ENCODE measurements at regions not wholly inside any gene's neighbourhood (a gene's known extent, or its start where the extent isn't known, plus 50 kb on each side); places are given as distances from the start of the nearest gene placed in this dataset.
A peak's percentile ranks its signal among the peaks of the same experiment; 100 is the strongest.
"Not testable (repeated sequence)": the region's sequence is repeated elsewhere in the genome, so short reads cannot be mapped to it uniquely, and the experiment has no call there.

DNA sequence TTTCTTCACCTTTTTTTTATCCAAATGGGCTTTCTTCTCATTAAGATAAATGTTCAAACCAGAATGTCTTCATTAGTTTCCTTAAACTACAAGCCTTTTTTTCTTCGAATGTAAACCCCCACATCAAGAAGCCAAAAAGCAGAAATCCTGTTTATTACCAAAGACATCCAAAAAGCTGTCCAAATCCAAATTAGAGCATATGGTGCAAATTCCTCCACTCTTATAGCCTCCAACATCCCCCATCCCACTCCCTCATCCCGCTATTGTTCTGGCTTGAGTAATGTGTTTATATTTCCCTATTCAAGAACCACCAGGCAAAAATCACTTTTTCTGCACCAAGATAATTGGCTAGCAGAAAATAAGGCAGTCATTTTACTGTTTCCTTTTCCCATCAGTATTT lies 315.1 kb upstream of the ADGRL3 start:
- H3K4me1 ChIP-seq: no peaks in the 10 kb centered on the region
- no peaks in the 10 kb centered on the region for H3K27me3 ChIP-seq (ENCODE audit: low read depth)
- no peaks in the 10 kb centered on the region for H3K36me3 ChIP-seq (replicated peaks)
- DNase-seq (ENCODE audit: low spot score in 2 of 2): no peak
- in situ Hi-C loops (cut with MboI; ENCODE audit: low sequenced_read_pairs): no loop called here
- H3K4me3 ChIP-seq: no peak overlapping the region
- H3K9me3 ChIP-seq: no peaks in the 10 kb centered on the region

DNA sequence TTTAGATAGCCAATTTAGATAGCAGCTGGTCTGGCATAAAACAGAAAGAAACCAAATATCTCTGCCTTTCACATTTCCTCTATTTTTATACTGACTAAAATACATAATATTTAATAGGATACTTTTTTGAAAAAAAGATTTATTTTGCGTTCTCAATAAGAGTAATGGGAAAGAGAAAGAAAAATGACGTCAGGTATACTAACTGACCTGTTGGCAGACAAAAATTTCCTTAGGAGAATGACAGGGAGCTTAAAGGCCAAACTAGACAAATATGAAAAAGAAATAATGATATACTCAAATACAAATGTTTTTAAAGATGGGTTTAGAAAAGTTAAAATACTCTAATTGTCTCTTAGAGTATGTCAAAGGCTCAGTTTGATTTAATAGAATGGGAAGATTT lies 309.4 kb upstream of the ADGRL3 start:
- in situ Hi-C loops (cut with MboI; ENCODE audit: low sequenced_read_pairs): no loop called here

DNA sequence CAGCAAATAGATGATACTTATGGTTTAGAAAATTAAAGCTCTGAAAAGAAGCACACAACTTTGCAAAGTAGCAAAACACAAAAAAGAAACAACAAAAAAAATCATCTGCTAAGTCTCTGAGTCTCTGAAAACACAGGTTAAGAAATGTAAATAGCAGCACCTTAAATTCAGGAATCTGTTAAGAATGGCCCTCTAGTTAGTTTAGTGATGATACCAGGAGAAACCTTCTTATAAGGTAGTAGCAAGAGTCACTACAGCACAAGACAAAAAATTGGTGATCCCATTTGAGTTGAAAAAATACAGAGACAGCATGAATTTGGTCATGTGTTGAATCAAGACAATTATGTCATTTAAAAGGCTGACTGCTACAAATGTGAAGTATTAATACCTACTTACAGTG lies 308.2 kb upstream of the ADGRL3 start:
- DNase-seq (ENCODE audit: low spot score in 2 of 2): no peak
- Histone ChIP-seq H3K4me3 (no peak overlapping the region), H3K36me3 (replicated peaks) (no peaks in the 10 kb centered on the region), H3K9me3 (no peaks in the 10 kb centered on the region), H3K4me1 (no peaks in the 10 kb centered on the region), H3K27me3 (ENCODE audit: low read depth) (no peaks in the 10 kb centered on the region)
- in situ Hi-C loops (cut with MboI; ENCODE audit: low sequenced_read_pairs): no loop called here

More for the DNA sequence above, 309.4 kb upstream of the ADGRL3 start:
- H3K9me3 ChIP-seq: no peaks in the 10 kb centered on the region
- H3K4me3 ChIP-seq: no peak overlapping the region
- no peaks in the 10 kb centered on the region for H3K27me3 ChIP-seq (ENCODE audit: low read depth)
- DNase-seq (ENCODE audit: low spot score in 2 of 2): no peak
- H3K36me3 ChIP-seq (replicated peaks): no peaks in the 10 kb centered on the region
- no peaks in the 10 kb centered on the region for H3K4me1 ChIP-seq

DNA sequence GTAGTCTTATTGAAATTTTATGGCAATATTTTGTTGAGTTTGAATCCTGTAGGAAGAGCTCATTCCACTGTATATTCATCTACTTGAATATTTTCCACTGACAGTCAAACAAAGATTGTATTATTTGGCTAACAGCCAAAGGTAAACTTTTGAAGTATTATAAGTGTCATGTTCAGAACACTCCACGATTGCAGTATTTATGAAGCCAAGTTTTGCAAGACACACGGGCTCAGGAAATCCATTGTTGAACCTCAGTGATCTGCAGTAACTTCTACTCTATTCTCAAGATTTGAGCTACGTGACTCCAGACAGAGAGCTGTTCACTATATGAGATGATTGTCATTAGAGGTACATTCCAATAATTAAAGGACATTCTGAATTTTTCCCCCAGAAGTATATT lies 302.7 kb upstream of the ADGRL3 start:
- DNase-seq (ENCODE audit: low spot score in 2 of 2): no peak
- H3K36me3 ChIP-seq (replicated peaks): no peaks in the 10 kb centered on the region
- in situ Hi-C loops (cut with MboI; ENCODE audit: low sequenced_read_pairs): no loop called here
- no peaks in the 10 kb centered on the region for H3K27me3 ChIP-seq (ENCODE audit: low read depth)
- no peaks in the 10 kb centered on the region for H3K4me1 ChIP-seq
- no peaks in the 10 kb centered on the region for H3K9me3 ChIP-seq
- no peak overlapping the region for H3K4me3 ChIP-seq

DNA sequence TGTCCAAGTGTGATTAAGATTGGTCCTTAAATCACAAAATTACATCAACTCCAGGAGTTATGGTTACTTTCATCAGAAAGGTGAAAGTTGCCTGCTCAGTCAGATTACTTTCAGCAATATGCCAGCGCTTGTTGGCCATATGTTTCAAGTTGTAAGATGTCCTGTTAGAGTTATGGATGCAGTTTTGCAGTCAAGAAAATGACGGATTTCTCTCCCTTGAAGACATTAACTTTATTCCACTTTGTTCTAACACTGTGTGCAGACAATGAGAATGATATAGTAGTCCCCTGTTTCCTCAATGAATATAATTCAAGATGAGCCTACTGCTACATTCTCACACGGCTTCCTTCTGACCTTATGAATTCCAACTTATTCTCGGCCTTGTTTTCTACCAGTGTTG lies 295.0 kb upstream of the ADGRL3 start:
- Histone ChIP-seq H3K27me3 (ENCODE audit: low read depth) (no peaks in the 10 kb centered on the region), H3K9me3 (no peaks in the 10 kb centered on the region)
- DNase-seq (ENCODE audit: low spot score in 2 of 2): no peak

DNA sequence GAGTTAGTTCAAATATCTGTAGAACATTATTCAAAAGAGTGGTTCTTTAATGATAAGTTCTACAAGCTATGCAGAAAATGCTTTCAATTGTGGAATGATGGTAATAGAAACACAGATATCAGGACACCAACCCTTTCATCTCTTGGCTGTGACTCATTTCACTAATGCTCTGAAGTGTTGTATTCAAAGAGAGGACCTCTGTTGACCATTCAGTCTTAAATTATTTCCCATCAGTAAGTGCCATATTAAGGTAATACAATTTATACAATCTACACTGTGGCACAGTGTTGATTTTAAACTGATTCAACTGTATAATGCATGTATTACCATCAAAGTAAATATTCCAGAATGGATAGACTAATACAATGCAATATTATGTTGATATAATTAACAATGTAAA lies 289.0 kb upstream of the ADGRL3 start:
- in situ Hi-C loops (cut with MboI; ENCODE audit: low sequenced_read_pairs): no loop called here
- Histone ChIP-seq H3K4me1 (peaks cover 5% of the 10 kb centered on the region), H3K36me3 (replicated peaks) (no peaks in the 10 kb centered on the region), H3K9me3 (no peaks in the 10 kb centered on the region), H3K27me3 (ENCODE audit: low read depth) (no peaks in the 10 kb centered on the region), H3K4me3 (no peak overlapping the region)
- no peak for DNase-seq (ENCODE audit: low spot score in 2 of 2)

More for the DNA sequence above, 295.0 kb upstream of the ADGRL3 start:
- Histone ChIP-seq H3K36me3 (replicated peaks) (no peaks in the 10 kb centered on the region), H3K4me3 (no peak overlapping the region), H3K4me1 (no peaks in the 10 kb centered on the region)
- in situ Hi-C loops (cut with MboI; ENCODE audit: low sequenced_read_pairs): no loop called here

DNA sequence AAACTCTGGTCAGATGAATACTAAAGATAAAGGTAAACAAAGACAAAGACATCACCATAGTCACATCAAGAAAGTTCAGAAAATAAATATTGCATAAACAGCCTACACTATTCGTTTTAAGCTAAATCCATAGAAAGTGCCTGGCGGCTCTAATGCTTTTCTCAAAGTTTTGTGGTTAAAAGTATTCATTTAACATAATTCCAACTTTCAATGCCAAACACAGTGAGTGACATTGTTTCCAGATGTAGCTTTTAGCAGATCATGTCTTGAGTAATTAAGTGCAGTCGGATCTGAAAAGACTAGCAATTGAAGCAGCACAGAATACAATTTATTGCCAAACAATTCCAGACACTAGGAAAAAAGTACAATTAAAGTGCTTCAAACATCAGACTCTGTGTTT lies 287.1 kb upstream of the ADGRL3 start:
- in situ Hi-C loops (cut with MboI; ENCODE audit: low sequenced_read_pairs): no loop called here
- Histone ChIP-seq H3K36me3 (replicated peaks) (no peaks in the 10 kb centered on the region), H3K27me3 (ENCODE audit: low read depth) (no peaks in the 10 kb centered on the region), H3K4me1 (peaks cover 5% of the 10 kb centered on the region), H3K9me3 (no peaks in the 10 kb centered on the region), H3K4me3 (no peak overlapping the region)
- DNase-seq (ENCODE audit: low spot score in 2 of 2): peak in 1 of 2 experiments; percentile 45

DNA sequence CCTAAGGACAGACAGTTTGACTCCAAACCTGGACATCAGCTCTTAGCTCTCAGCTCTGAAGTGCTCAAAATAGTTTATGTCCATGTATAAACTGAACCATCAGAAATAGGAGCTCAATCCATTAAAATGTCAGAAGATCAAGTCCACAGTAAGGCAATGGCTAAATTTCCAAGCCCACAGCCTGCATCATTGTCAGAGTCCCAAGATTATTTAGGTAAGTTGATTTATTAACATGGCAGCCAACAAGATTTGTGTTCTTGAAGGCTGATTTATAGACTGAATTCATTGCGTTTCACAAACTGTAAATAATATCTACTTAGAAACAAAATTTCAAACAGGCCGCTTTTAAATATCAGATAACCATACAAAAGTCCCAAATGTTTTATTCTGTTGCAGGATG lies 286.5 kb upstream of the ADGRL3 start:
- peaks cover 5% of the 10 kb centered on the region for H3K4me1 ChIP-seq

DNA sequence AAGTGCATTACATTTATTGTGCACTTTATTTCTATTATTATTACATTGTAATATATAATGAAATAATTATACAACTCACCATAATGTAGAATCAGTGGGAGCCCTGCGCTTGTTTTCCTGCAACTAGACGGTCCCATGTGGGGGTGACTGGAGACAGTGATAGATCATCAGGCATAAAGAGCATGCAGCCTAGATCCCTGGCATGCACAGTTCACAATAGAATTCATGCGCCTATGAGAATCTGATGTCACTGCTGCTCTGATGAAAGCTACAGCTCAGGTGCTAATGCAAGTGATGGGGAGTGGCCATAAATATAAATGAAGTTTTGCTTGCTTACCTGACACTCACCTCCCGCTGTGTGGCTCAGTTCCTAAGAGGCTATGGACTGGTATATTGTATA lies 278.4 kb upstream of the ADGRL3 start:
- in situ Hi-C loops (cut with MboI; ENCODE audit: low sequenced_read_pairs); H3K9me3 ChIP-seq; DNase-seq (ENCODE audit: low spot score in 2 of 2); H3K4me3 ChIP-seq; H3K27me3 ChIP-seq (ENCODE audit: low read depth); H3K36me3 ChIP-seq (replicated peaks); H3K4me1 ChIP-seq: not testable (repeated sequence)

More for the DNA sequence above, 286.5 kb upstream of the ADGRL3 start:
- Histone ChIP-seq H3K36me3 (replicated peaks) (no peaks in the 10 kb centered on the region), H3K4me3 (no peak overlapping the region), H3K27me3 (ENCODE audit: low read depth) (no peaks in the 10 kb centered on the region), H3K9me3 (no peaks in the 10 kb centered on the region)
- in situ Hi-C loops (cut with MboI; ENCODE audit: low sequenced_read_pairs): no loop called here
- no peak for DNase-seq (ENCODE audit: low spot score in 2 of 2)

DNA sequence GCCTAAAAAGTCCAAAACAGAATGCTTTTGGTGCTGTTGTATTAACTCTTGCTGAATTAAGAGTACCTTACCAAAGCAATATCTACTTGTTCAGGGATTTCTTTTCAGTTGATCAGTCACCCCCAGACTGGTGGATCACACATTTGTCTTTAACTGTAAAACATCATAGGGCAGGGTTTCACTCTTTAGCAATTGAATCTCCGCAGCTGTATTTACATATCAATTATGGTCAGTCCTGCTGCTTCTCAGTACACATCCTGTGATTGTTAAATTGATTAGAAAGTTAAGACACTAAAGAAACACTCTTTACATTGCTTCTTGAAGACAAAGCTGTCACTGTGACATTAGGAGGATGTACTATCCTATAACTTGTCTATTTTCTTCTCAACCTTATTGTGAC lies 277.1 kb upstream of the ADGRL3 start:
- DNase-seq (ENCODE audit: low spot score in 2 of 2): peak in 1 of 2 experiments; percentile 53
- Histone ChIP-seq H3K9me3 (no peaks in the 10 kb centered on the region), H3K4me3 (no peak overlapping the region), H3K36me3 (replicated peaks) (no peaks in the 10 kb centered on the region), H3K27me3 (ENCODE audit: low read depth) (no peaks in the 10 kb centered on the region), H3K4me1 (peaks cover 6% of the 10 kb centered on the region; the same call in 1 of the 2 replicates)
- in situ Hi-C loops (cut with MboI; ENCODE audit: low sequenced_read_pairs): no loop called here

DNA sequence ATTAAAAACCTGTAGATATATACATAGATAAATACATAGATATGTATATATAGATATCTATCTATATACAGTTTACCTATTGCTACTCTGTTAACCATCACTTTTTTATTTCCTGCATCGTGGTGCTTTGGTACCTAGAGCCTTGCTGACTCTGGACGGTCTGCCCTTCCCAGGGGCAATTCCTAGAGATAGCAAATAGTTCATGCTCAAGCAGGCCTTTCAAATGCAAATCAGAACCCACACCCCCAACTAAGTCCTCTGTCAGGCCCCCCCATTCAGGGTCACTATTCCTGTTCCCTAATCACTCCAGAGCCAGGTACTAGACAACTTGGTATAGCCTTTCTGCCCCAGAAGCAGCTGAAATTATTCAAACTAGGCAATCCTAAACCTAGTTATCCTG lies 273.5 kb upstream of the ADGRL3 start:
- no peaks in the 10 kb centered on the region for H3K27me3 ChIP-seq (ENCODE audit: low read depth)
- H3K9me3 ChIP-seq: no peaks in the 10 kb centered on the region
- DNase-seq (ENCODE audit: low spot score in 2 of 2): no peak
- in situ Hi-C loops (cut with MboI; ENCODE audit: low sequenced_read_pairs): no loop called here
- H3K4me1 ChIP-seq: peaks cover 6% of the 10 kb centered on the region; the same call in 1 of the 2 replicates
- no peak overlapping the region for H3K4me3 ChIP-seq
- H3K36me3 ChIP-seq (replicated peaks): no peaks in the 10 kb centered on the region

DNA sequence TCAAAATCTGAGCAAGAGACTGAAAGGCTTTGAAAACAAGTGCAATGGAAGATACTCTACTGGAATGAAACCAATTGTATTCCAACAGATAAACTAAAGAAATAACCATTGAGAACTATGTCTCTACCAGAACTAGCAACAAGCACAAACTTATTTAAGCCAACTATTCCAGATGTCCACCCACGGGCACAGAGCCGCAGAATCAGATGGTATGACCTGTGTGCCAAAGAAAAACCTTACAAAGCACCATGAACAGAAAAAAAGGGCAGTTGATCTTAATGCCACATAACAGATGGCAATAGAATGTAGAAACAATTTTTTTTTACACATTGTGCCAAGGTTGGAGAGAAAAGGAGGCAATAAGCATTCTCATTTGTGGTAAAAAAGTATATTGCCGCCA lies 269.3 kb upstream of the ADGRL3 start:
- no peaks in the 10 kb centered on the region for H3K36me3 ChIP-seq (replicated peaks)
- in situ Hi-C loops (cut with MboI; ENCODE audit: low sequenced_read_pairs): no loop called here
- H3K4me1 ChIP-seq: no peaks in the 10 kb centered on the region
- no peak overlapping the region for H3K4me3 ChIP-seq
- H3K27me3 ChIP-seq (ENCODE audit: low read depth): no peaks in the 10 kb centered on the region
- DNase-seq (ENCODE audit: low spot score in 2 of 2): no peak
- H3K9me3 ChIP-seq: no peaks in the 10 kb centered on the region

DNA sequence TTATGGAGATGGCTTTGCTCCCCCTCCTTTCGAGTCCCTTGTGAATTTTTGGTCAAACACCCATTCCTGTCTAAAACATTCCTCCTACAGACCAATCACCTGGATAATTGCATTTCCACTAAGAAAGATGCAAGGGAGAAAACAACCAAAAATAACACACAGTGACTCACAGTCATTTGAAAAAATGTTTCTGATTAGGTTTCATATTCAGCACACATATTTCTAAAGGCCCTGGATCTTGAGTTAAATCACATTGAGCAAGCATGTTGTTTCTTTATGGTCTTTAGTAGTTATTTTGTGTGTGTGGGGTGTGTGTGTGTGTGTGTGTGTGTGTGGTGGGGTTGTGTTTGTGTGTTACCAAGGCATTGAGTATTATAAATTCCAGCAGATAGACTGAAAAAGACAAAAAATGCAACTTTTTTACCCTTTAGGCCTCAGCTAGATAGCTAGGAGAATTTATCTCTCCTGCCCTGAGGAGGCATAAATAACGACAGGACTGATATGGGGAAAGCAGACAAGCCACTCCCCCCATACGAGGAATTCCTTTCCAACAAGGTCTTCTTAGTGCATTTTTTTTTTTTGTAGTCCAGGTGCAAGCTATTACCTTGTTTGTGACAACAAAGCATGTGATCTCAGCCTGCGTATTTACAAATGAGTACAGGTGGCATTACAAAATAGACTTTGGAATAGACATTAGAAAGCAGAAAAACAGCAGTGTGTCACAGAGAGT lies 265.4 kb upstream of the ADGRL3 start:
- Histone ChIP-seq H3K27me3 (ENCODE audit: low read depth) (no peaks in the 10 kb centered on the region), H3K4me1 (no peaks in the 10 kb centered on the region), H3K9me3 (no peaks in the 10 kb centered on the region), H3K4me3 (no peak overlapping the region), H3K36me3 (replicated peaks) (no peaks in the 10 kb centered on the region)
- in situ Hi-C loops (cut with MboI; ENCODE audit: low sequenced_read_pairs): no loop called here
- no peak for DNase-seq (ENCODE audit: low spot score in 2 of 2)

DNA sequence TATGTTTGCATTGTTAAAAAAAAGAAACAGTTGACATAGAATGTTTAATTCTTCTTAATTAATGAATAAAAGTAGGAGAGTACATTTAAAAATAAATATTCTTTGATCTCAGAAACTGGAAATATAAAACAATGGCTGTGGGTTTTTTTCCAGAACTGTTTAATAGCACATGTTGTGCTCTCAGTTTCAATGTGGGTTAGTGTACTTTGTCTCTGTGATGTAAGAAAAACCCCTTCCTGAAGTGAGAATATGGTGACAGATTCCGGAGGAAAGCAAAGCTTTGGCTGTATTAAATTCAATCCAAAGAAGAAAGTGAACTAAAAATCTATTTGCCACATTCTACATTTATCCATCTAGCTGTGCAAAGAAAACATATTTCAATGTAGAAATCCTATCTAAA lies 261.9 kb upstream of the ADGRL3 start:
- DNase-seq (ENCODE audit: low spot score in 2 of 2): no peak
- in situ Hi-C loops (cut with MboI; ENCODE audit: low sequenced_read_pairs): no loop called here
- Histone ChIP-seq H3K27me3 (ENCODE audit: low read depth) (no peaks in the 10 kb centered on the region), H3K4me1 (no peaks in the 10 kb centered on the region), H3K4me3 (no peak overlapping the region), H3K36me3 (replicated peaks) (no peaks in the 10 kb centered on the region), H3K9me3 (no peaks in the 10 kb centered on the region)

DNA sequence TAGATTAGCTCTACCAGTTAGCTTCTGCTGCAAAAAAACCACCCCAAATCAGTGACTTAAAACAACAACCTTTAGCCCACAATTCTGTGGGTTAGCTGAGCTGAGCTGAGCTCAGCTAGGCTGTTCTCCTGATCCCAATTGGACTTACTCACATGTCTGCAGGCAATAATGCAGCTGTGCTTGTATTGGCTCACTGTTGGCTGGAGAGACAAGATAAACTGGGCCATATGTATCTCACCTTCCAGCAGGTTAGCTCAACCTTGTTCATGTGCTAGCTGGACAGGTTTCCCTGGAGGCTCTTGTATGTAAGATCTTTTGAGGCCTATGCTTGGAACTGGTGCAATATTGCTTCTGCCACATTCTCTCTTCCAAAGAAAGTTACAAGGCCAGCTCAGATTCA lies 261.5 kb upstream of the ADGRL3 start:
- H3K36me3 ChIP-seq (replicated peaks): no peaks in the 10 kb centered on the region
- H3K9me3 ChIP-seq: no peaks in the 10 kb centered on the region
- in situ Hi-C loops (cut with MboI; ENCODE audit: low sequenced_read_pairs): no loop called here
- H3K4me1 ChIP-seq: no peaks in the 10 kb centered on the region
- H3K4me3 ChIP-seq: no peak overlapping the region
- DNase-seq (ENCODE audit: low spot score in 2 of 2): no peak
- H3K27me3 ChIP-seq (ENCODE audit: low read depth): no peaks in the 10 kb centered on the region
